Heart left ventricle (tissue), 16 donors: ENCODE measurements at regions not wholly inside any gene's neighbourhood (a gene's known extent, or its start where the extent isn't known, plus 50 kb on each side); places are given as distances from the start of the nearest gene placed in this dataset.

Source experiments
- ATAC-seq, 4 donors: fragments of 200-7000 bp; cut with Tn5 transposase; one replicate each; pipeline ENCODE4 v1.9.1; 2020 to 2022; ENCODE audit warnings: moderate library complexity in 4 of 4, mild to moderate bottlenecking in 3 of 4, moderate number of reproducible peaks in 1 of 4
- DNase-seq, 5 donors: peaks; one replicate each; pipeline ENCODE4 v3.0.0-alpha.2; 2020
- H3K27ac ChIP-seq, 12 donors: fragments of 200-600 bp; sonication (generic) in 4 of 12; one replicate each; pipeline versions ENCODE4 v1.5.0 to v1.8.0; 2016 to 2022; ENCODE audit warnings: mild to moderate bottlenecking in 2 of 12
- H3K27me3 ChIP-seq, 9 donors: fragments of 200-600 bp; sonication (generic) in 2 of 9; one replicate each; pipeline versions ENCODE4 v1.5.1 to v1.8.0; 2016 to 2022; ENCODE audit warnings: mild to moderate bottlenecking in 3 of 9
- H3K36me3 ChIP-seq, 9 donors: fragments of 200-600 bp; sonication (generic) in 2 of 9; one replicate each; pipeline versions ENCODE4 v1.5.0 to v1.8.0; 2018 to 2022; ENCODE audit warnings: mild to moderate bottlenecking in 2 of 9
- H3K4me1 ChIP-seq, 12 donors: fragments of 200-600 bp; sonication (generic) in 4 of 12; one replicate each; pipeline versions ENCODE4 v1.5.0 to v1.8.0; 2016 to 2022; ENCODE audit warnings: mild to moderate bottlenecking in 3 of 12
- H3K4me3 ChIP-seq, 12 donors: fragments of 200-600 bp; sonication (generic) in 4 of 12; one replicate each; pipeline versions ENCODE4 v1.5.0 to v1.8.0; 2017 to 2022; ENCODE audit warnings: mild to moderate bottlenecking in 9 of 12, moderate library complexity in 4 of 12
- H3K9me3 ChIP-seq, 12 donors: fragments of 200-600 bp; sonication (generic) in 4 of 12; one replicate each; pipeline versions ENCODE4 v1.5.0 to v1.8.0; 2016 to 2022; ENCODE audit warnings: mild to moderate bottlenecking in 1 of 12
- CTCF ChIP-seq, 12 donors: fragments of 200-600 bp; sonication (generic) in 4 of 12; IDR thresholded peaks; one replicate each; pipeline versions ENCODE4 v1.5.0 to v1.8.0; 2018 to 2022; ENCODE audit warnings: antibody characterized with exemption in 12 of 12, mild to moderate bottlenecking in 5 of 12
- POLR2A ChIP-seq, 2 donors: fragments of 450-650 bp; IDR thresholded peaks; one replicate each; pipeline ENCODE4 v1.6.1; 2017; ENCODE audit warnings: antibody characterized with exemption in 2 of 2, mild to moderate bottlenecking in 2 of 2, moderate library complexity in 2 of 2
- WGBS, 4 donors: extraction: QIAGEN DNeasy Blood & Tissue Kit in 2 of 4; methylation state at CpG; one replicate each; pipeline versions ENCODE4 v1.1.5 to v1.1.7; 2013 to 2018; 5-methylcytosine and 5-hydroxymethylcytosine counted together
- intact Hi-C, 10 donors: fragments of 100-400 bp; cut with DNase I; formaldehyde crosslinking; loops; one replicate each; pipeline versions ENCODE4 v1.11.1 to v1.14.2; 2022
- donor health status: ischemic (EF 13 %, LVEDD 7.1; RV severe dilation, severe dysfunction).
- donor health status: healthy with polysubstance abuse.
- donor health status: DM: no; HTN: yes; CAD: no.
- donor health status: DM: no; HTN: no; CAD: no.
- donor health status: ischemic (EF 25% LVEDD 6.9; RV normal size, moderate dysfunction).
- donor health status: ischemic (EF 25% LVEDD 5.7; RV mildly dilated, moderate dysfunction).
- donor health status: healthy.
- donor health status: DM: yes; HTN: yes; CAD: no.
- donor health status: ischemic (EF 35%, LVEDD 5.7; RV mildly dilated, moderate dysfunction).
- donor health status: nonischemic (EF 11% LVEDD 7.7; RV severe dilation, severe dysfunction).
- donor health status: DM: yes; HTN: yes; CAD: no.
- donor health status: PGD.
- donor health status: ischemic (EF 29% LVEDD 5.4; RV normal size, mild dysfunction).
- donor health status: nonischemic (EF 23%, LVEDD 6.1; RV moderate dilation, normal function).

- Histone ChIP-seq H3K27me3 (no peaks in the 10 kb centered on the region), H3K27ac (no peak overlapping the region), H3K4me3 (no peak overlapping the region), H3K36me3 (no peaks in the 10 kb centered on the region), H3K9me3 (no peaks in the 10 kb centered on the region), H3K4me1 (no peaks in the 10 kb centered on the region)
- ATAC-seq (no peak), DNase-seq (no peak)
- intact Hi-C loops, result no loop called here
- 92 to 95% (median 93%) methylated on average over 8 of the region's 8 CpGs for WGBS, 4 donors
- no peak for TF ChIP-seq CTCF (IDR thresholded peaks at IDR 0.05)
- TF ChIP-seq POLR2A (IDR thresholded peaks at IDR 0.05), result no peak
Observed at GRCh38 chr5:17087035-17087434, 130.4 kb upstream of the BASP1 start.

DNA sequence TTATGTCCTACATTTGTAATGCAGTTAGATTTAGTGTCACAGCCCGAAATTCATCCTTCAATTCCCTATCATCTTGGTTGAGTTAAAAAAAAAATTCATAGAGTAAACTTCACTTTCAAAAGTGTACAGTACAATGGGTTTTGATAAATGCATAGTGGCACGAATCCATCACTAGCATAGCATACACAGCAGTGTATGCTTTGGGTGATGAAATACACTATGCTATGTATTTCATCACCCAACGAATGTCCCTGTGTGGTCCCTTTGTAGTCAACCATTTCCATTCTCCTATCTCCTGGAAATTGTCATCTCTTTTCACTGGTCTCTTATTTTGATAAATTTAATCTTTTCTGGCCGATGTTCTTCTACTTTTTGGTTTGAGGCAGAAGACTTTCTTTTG lies 129.4 kb upstream of the BASP1 start:
- no peak for TF ChIP-seq CTCF (IDR thresholded peaks at IDR 0.05)
- no peak for TF ChIP-seq POLR2A (IDR thresholded peaks at IDR 0.05)
- intact Hi-C loops, result no loop called here
- WGBS, 4 donors, result 74 to 82% (median 81%) methylated on average over 4 of the region's 4 CpGs

GRCh38 chr5:17089001-17089400 lies 128.4 kb upstream of the BASP1 start:
- no peak for TF ChIP-seq CTCF (IDR thresholded peaks at IDR 0.05)
- no peak for TF ChIP-seq POLR2A (IDR thresholded peaks at IDR 0.05)
- intact Hi-C loops, result no loop called here
- Histone ChIP-seq H3K9me3 (no peaks in the 10 kb centered on the region), H3K27me3 (no peaks in the 10 kb centered on the region), H3K36me3 (no peaks in the 10 kb centered on the region), H3K4me1 (no peaks in the 10 kb centered on the region), H3K27ac (no peak overlapping the region), H3K4me3 (no peak overlapping the region)
- DNase-seq (no peak), ATAC-seq (no peak)

More for the DNA sequence above, 129.4 kb upstream of the BASP1 start:
- DNase-seq (no peak), ATAC-seq (no peak)
- Histone ChIP-seq H3K36me3 (no peaks in the 10 kb centered on the region), H3K9me3 (no peaks in the 10 kb centered on the region), H3K27ac (no peak overlapping the region), H3K27me3 (no peaks in the 10 kb centered on the region), H3K4me1 (no peaks in the 10 kb centered on the region), H3K4me3 (no peak overlapping the region)

DNA sequence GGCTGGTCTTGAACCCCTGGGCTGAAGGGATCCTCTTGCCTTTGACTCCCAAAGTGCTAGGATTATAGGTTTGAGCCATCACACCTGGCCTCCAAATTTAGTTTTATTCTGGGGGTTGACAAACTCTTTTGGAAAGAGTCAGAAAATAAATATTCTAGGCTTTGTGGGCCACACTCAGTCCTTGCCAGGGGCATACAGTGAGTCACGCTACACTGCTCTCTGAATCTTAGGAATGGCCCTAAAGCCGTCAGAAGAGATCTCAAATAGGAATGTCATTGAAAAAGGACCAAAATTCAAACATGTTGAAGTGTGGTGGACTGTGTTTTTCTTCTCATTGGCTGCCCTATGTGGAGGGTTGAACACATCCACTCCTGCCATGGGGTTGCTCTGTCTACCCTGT lies 127.7 kb upstream of the BASP1 start:
- no peak for TF ChIP-seq POLR2A (IDR thresholded peaks at IDR 0.05)
- no peak for TF ChIP-seq CTCF (IDR thresholded peaks at IDR 0.05)

More for the DNA sequence above, 127.7 kb upstream of the BASP1 start:
- DNase-seq (no peak), ATAC-seq (no peak)
- intact Hi-C loops, result no loop called here
- Histone ChIP-seq H3K27ac (no peak overlapping the region), H3K4me1 (no peaks in the 10 kb centered on the region), H3K9me3 (no peaks in the 10 kb centered on the region), H3K27me3 (no peaks in the 10 kb centered on the region), H3K4me3 (no peak overlapping the region), H3K36me3 (no peaks in the 10 kb centered on the region)
- 90 to 100% (median 98%) methylated on average over 2 of the region's 2 CpGs for WGBS, 4 donors
